Endodermal cell (in vitro differentiated cells): ENCODE measurements at regions not wholly inside any gene's neighbourhood (a gene's known extent, or its start where the extent isn't known, plus 50 kb on each side); places are given as distances from the start of the nearest gene placed in this dataset.
A peak's percentile ranks its signal among the peaks of the same experiment; 100 is the strongest.

ENCODE experiments used
- DNase-seq: peaks from one replicate; pipeline ENCODE4 v3.0.0-alpha.2; 2017
- H3K27ac ChIP-seq: 2 replicates; pipeline ENCODE4 v1.5.1; 2013; ENCODE audit warnings: mild to moderate bottlenecking, low read depth, low read length, moderate library complexity
- H3K27me3 ChIP-seq: 2 replicates; pipeline ENCODE4 v1.6.1; 2013; ENCODE audit warnings: mild to moderate bottlenecking, low read length, moderate library complexity; ENCODE audit not compliant: insufficient read depth, control insufficient read depth, poor library complexity, severe bottlenecking
- H3K36me3 ChIP-seq: 2 replicates; pipeline ENCODE4 v1.7.0; 2013; ENCODE audit warnings: mild to moderate bottlenecking, low read length, moderate library complexity; ENCODE audit not compliant: control insufficient read depth, insufficient read depth
- H3K4me1 ChIP-seq: one replicate; pipeline ENCODE4 v1.7.0; 2013; ENCODE audit warnings: low read length; ENCODE audit not compliant: control insufficient read depth, insufficient read depth
- H3K4me3 ChIP-seq: 2 replicates; pipeline ENCODE4 v1.5.1; 2013; ENCODE audit warnings: mild to moderate bottlenecking, low read length, moderate library complexity
- H3K9ac ChIP-seq: 2 replicates; pipeline ENCODE4 v1.6.1; 2013; ENCODE audit warnings: mild to moderate bottlenecking, low read length, moderate library complexity; ENCODE audit not compliant: poor library complexity, severe bottlenecking; ENCODE audit errors: extremely low read depth
- H3K9me3 ChIP-seq: 2 replicates; pipeline ENCODE4 v1.6.1; 2013; ENCODE audit warnings: mild to moderate bottlenecking, low read length, moderate library complexity; ENCODE audit not compliant: control insufficient read depth
- H3K27ac Mint-ChIP-seq: 2 replicates; pipeline ENCODE4 v1.8.0; 2020; ENCODE audit warnings: mixed read lengths
- H3K27me3 Mint-ChIP-seq: 2 replicates; pipeline ENCODE4 v1.8.0; 2021; ENCODE audit warnings: mild to moderate bottlenecking, mixed read lengths; ENCODE audit not compliant: insufficient read depth
- H3K36me3 Mint-ChIP-seq: 2 replicates; pipeline ENCODE4 v1.8.0; 2020; ENCODE audit warnings: low read depth, mixed read lengths
- H3K4me1 Mint-ChIP-seq: 2 replicates; pipeline ENCODE4 v1.8.0; 2020; ENCODE audit warnings: mixed read lengths
- H3K4me3 Mint-ChIP-seq: 2 replicates; pipeline ENCODE4 v1.8.0; 2020; ENCODE audit warnings: mild to moderate bottlenecking, moderate library complexity, mixed read lengths
- H3K9me3 Mint-ChIP-seq: 2 replicates; pipeline ENCODE4 v1.8.0; 2020; ENCODE audit warnings: mild to moderate bottlenecking, mixed read lengths
- WGBS, 2 experiments: methylation state at CpG; one replicate each; pipeline versions ENCODE4 v1.1.5 to v1.1.7; 2013; ENCODE audit warnings: missing lambda C conversion rate in 2 of 2, mixed read lengths in 1 of 2; ENCODE audit not compliant: insufficient coverage in 1 of 2, insufficient read length in 1 of 2; 5-methylcytosine and 5-hydroxymethylcytosine counted together
- TF ChIP-seq, protein P1 (sequence below): fragments of 200-600 bp; sonication (generic); conservative IDR thresholded peaks from 2 replicates; pipeline ENCODE4 v1.5.0; 2021; ENCODE audit warnings: antibody characterized with exemption, mild to moderate bottlenecking

DNA sequence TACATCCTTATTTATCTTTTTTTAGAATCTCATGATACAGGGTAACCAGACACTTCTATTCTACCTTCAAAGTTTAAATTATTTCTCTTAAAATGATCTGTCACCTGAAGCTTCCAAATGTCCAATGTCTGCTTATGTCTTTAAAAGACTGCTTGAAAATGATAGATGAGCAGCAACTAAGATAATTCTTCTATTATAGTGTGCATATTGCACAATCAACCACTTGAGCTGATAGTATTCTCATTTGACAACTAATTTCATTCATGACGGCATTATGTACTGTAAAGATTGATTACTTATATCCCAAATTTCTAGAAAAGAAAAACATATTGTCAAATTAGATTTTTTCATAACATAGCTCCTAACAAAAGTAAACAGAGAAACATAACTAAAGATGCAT is 1478.2 kb upstream of the MIR17HG start:
- no peaks in the 10 kb centered on the region for H3K9me3 ChIP-seq
- no peak overlapping the region for H3K27ac ChIP-seq
- 100% methylated on average over 1 of the region's 1 CpG; no CpG with 5 or more reads in 1 of the 2 experiments for WGBS, 2 experiments
- Mint-ChIP-seq H3K36me3 (no peaks in the 10 kb centered on the region), H3K9me3 (no peaks in the 10 kb centered on the region), H3K27me3 (no peaks in the 10 kb centered on the region), H3K4me1 (no peaks in the 10 kb centered on the region), H3K27ac (no peak overlapping the region), H3K4me3 (no peak overlapping the region)
- no peak for DNase-seq
- no peak overlapping the region for H3K9ac ChIP-seq
- TF ChIP-seq, protein P1, sequence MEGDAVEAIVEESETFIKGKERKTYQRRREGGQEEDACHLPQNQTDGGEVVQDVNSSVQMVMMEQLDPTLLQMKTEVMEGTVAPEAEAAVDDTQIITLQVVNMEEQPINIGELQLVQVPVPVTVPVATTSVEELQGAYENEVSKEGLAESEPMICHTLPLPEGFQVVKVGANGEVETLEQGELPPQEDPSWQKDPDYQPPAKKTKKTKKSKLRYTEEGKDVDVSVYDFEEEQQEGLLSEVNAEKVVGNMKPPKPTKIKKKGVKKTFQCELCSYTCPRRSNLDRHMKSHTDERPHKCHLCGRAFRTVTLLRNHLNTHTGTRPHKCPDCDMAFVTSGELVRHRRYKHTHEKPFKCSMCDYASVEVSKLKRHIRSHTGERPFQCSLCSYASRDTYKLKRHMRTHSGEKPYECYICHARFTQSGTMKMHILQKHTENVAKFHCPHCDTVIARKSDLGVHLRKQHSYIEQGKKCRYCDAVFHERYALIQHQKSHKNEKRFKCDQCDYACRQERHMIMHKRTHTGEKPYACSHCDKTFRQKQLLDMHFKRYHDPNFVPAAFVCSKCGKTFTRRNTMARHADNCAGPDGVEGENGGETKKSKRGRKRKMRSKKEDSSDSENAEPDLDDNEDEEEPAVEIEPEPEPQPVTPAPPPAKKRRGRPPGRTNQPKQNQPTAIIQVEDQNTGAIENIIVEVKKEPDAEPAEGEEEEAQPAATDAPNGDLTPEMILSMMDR: no peak
- no peak overlapping the region for H3K4me3 ChIP-seq
- H3K27me3 ChIP-seq: no peaks in the 10 kb centered on the region
- no peaks in the 10 kb centered on the region for H3K36me3 ChIP-seq
- no peaks in the 10 kb centered on the region for H3K4me1 ChIP-seq

DNA sequence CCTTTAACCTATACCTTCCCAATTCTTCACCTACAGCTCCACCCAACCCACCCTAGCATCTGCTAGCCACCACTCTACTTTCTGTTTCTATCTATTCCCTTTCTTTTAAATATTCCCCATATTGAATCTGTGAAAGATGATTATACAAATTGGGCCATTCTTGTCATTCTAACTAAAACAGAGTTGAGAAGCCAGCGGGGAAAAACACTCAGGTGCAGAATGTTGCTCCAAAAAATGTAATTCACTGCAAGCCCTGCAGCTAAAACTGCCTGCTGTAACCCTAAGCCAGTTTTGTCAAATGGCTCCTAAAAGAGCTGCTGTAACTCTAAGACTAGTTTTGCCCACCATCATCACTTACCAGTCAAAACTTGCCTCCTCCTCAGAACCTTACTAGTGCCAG is 1468.6 kb upstream of the MIR17HG start:
- H3K4me3 ChIP-seq: no peak overlapping the region
- H3K4me1 Mint-ChIP-seq: no peaks in the 10 kb centered on the region
- H3K27ac Mint-ChIP-seq: no peak overlapping the region
- no peaks in the 10 kb centered on the region for H3K36me3 ChIP-seq
- H3K9ac ChIP-seq: no peak overlapping the region
- no peak overlapping the region for H3K27ac ChIP-seq
- no peak for DNase-seq
- WGBS, 2 experiments: 44 to 49% methylated on average over 1 of the region's 1 CpG
- H3K9me3 Mint-ChIP-seq: peaks cover 6% of the 10 kb centered on the region
- H3K9me3 ChIP-seq: no peaks in the 10 kb centered on the region
- no peaks in the 10 kb centered on the region for H3K27me3 ChIP-seq
- H3K36me3 Mint-ChIP-seq: no peaks in the 10 kb centered on the region
- no peak overlapping the region for H3K4me3 Mint-ChIP-seq
- TF ChIP-seq, protein P1: no peak
- no peaks in the 10 kb centered on the region for H3K27me3 Mint-ChIP-seq
- no peaks in the 10 kb centered on the region for H3K4me1 ChIP-seq

- TF ChIP-seq, protein P1: no peak
- H3K27ac Mint-ChIP-seq: no peak overlapping the region
- Histone ChIP-seq H3K4me1 (no peaks in the 10 kb centered on the region), H3K9me3 (no peaks in the 10 kb centered on the region), H3K9ac (no peak overlapping the region), H3K4me3 (no peak overlapping the region), H3K27ac (no peak overlapping the region), H3K36me3 (no peaks in the 10 kb centered on the region), H3K27me3 (no peaks in the 10 kb centered on the region)
- DNase-seq: peak; percentile 36
- peaks cover 8% of the 10 kb centered on the region for H3K9me3 Mint-ChIP-seq
- H3K27me3 Mint-ChIP-seq: no peaks in the 10 kb centered on the region
- no peak overlapping the region for H3K4me3 Mint-ChIP-seq
- H3K36me3 Mint-ChIP-seq: no peaks in the 10 kb centered on the region
- WGBS, 2 experiments: 86 to 94% methylated on average over 9 to 13 of the region's 13 CpGs
- no peaks in the 10 kb centered on the region for H3K4me1 Mint-ChIP-seq
Observed at GRCh38 chr13:89880201-89880600, 1467.3 kb upstream of the MIR17HG start.
